ENCODE measurements at regions not wholly inside any gene's neighbourhood (a gene's known extent, or its start where the extent isn't known, plus 50 kb on each side); places are given as distances from the start of the nearest gene placed in this dataset.

GRCh38 chr6:120604510-120604909 lies 729.8 kb downstream of the TBC1D32 start:
- no peak for TF ChIP-seq CTCF (IDR thresholded peaks at IDR 0.05; ENCODE audit: control insufficient read depth, extremely low read depth, insufficient read depth)
- no peak for DNase-seq (ENCODE audit: low read depth)

DNA sequence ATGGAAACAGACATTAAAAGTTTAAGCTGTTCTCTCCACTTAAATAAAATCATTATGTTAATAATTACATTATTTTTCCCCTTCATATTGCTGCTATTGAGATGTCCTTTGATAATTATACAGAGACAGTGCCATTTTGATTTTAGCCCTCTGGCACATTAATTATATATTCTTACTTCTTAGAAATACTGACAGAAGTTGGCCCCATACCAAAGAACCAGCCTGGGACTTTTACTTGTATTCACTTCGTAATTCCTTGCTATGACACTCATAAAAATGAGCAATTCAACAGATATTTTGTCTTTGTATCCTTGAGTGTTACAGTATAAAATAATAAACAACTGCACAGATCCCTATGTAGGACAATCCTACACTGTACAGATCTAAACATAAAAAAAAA lies 743.7 kb downstream of the TBC1D32 start:
- no peak overlapping the region for H3K4me3 ChIP-seq (ENCODE audit: low read depth, low read length)
- TF ChIP-seq CTCF (IDR thresholded peaks at IDR 0.05; ENCODE audit: control insufficient read depth, extremely low read depth, insufficient read depth): no peak
- no peak for DNase-seq (ENCODE audit: low read depth)

More at GRCh38 chr6:120604510-120604909, 729.8 kb downstream of the TBC1D32 start:
- no peak overlapping the region for H3K4me3 ChIP-seq (ENCODE audit: low read depth, low read length)

- no peak for TF ChIP-seq CTCF (IDR thresholded peaks at IDR 0.05; ENCODE audit: control insufficient read depth, extremely low read depth, insufficient read depth)
- DNase-seq (ENCODE audit: low read depth): no peak
- H3K4me3 ChIP-seq (ENCODE audit: low read depth, low read length): no peak overlapping the region
These were observed 745.9 kb downstream of the TBC1D32 start for GRCh38 chr6:120588424-120588823.

GRCh38 chr6:120587381-120587780 lies 746.9 kb downstream of the TBC1D32 start:
- no peak for TF ChIP-seq CTCF (IDR thresholded peaks at IDR 0.05; ENCODE audit: control insufficient read depth, extremely low read depth, insufficient read depth)
- no peak for DNase-seq (ENCODE audit: low read depth)

DNA sequence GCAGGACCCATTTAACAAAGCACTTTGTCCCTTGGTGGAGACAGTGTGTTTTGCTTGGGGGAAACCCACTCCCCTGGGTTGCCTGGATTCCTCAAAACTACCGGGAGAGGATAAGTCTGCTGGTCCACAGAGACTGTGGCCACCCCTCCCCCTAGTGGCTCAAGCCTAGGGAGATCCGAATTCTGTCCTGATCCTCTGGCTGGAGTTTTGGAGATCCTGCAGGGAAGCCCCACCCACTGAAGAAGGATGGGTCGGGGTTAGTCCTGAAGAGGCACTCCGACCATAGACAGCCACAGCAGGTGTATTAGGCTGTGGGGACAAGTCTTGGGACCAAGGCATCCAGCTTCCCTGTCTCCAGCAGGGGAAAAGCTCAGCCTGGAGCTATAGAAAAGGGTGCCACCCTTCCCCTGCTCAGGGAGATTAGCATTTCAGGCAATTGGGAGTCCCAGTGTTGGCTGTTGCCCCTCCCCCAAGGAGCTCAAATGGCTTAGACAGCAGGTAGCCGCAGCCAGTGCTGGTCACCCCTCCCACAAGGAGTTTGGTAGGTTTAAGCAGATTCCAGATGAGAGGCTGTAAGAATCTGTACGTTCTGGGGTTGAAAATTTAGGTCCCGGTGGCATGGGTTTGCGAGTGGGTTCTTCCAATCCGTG lies 750.0 kb downstream of the TBC1D32 start:
- no peak for TF ChIP-seq CTCF (IDR thresholded peaks at IDR 0.05; ENCODE audit: control insufficient read depth, extremely low read depth, insufficient read depth)
- DNase-seq (ENCODE audit: low read depth): no peak
- no peak overlapping the region for H3K4me3 ChIP-seq (ENCODE audit: low read depth, low read length)

More at GRCh38 chr6:120587381-120587780, 746.9 kb downstream of the TBC1D32 start:
- no peak overlapping the region for H3K4me3 ChIP-seq (ENCODE audit: low read depth, low read length)

DNA sequence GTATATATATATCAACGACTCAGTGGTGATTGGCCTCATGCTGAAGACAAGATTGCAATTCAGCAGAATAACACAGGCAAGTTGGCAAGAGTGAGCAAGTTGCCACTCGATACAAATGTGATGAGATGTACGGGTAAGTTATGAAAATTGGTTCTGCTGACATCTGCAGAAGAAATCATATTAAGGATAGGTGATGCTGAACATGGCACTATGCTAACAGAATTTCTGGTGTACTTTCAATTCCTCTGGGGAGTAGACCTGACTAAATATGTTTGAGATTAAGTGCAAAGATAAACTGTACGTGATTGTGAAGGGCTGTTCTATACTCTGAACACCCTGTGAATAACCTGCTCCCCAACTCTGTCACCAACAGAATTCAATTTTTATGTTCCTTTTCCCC lies 758.2 kb downstream of the TBC1D32 start:
- no peak for TF ChIP-seq CTCF (IDR thresholded peaks at IDR 0.05; ENCODE audit: control insufficient read depth, extremely low read depth, insufficient read depth)
- DNase-seq (ENCODE audit: low read depth): no peak
- no peak overlapping the region for H3K4me3 ChIP-seq (ENCODE audit: low read depth, low read length)

DNA sequence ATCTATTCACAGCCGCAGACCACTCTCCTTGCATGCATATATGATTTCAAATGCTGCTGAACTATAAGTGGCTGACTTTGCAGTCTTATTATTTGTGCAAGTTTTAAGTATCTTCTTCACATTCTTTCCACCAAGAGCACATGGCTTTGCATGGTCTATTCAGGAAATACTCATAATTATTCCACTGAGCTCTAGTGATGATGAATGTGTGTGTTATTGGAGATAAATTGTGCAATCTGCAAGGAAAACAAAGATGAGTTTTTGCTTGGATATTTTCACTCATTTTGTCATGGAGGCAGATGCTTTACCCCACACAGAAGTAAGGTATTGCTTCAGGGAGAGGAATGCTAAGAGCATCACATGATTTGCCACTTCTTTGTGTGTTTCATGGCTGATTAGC lies 764.6 kb downstream of the TBC1D32 start:
- TF ChIP-seq CTCF (IDR thresholded peaks at IDR 0.05; ENCODE audit: control insufficient read depth, extremely low read depth, insufficient read depth): no peak
- no peak for DNase-seq (ENCODE audit: low read depth)
- no peak overlapping the region for H3K4me3 ChIP-seq (ENCODE audit: low read depth, low read length)

All from LNCaP clone FGC (cell line).